AG09319 (cell line): ENCODE measurements at regions not wholly inside any gene's neighbourhood (a gene's known extent, or its start where the extent isn't known, plus 50 kb on each side); places are given as distances from the start of the nearest gene placed in this dataset.
"Not testable (repeated sequence)": the region's sequence is repeated elsewhere in the genome, so short reads cannot be mapped to it uniquely, and the experiment has no call there.

Source experiments
- DNase-seq: peaks from one replicate; pipeline ENCODE4 v3.0.0-alpha.2; 2010; ENCODE audit warnings: low read depth; ENCODE audit errors: extremely low read depth
- CTCF ChIP-seq: IDR thresholded peaks from 2 replicates; pipeline ENCODE4 v1.5.1; 2011; ENCODE audit warnings: low read depth, mild to moderate bottlenecking, inconsistent platforms, low read length, moderate library complexity

DNA sequence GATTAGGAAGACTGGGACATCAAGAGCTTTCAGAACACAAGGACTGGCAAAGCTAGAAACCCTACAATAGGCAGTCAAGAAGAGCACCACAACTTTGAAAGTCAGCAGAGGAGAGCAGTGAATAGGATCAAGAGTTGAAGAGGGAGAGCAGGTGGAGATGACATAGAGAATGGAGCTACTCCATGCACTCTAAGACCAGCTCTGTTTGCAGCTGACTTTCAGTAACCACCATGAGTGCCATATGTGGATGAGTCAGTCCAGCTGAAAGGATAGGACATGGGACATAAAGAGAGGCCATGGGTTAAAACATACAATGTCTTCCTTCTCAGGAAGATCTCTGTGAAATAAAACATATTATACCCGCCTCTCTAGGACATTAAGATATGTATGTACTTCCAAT lies 289.1 kb upstream of the KLF4 start:
- no peak for DNase-seq
- no peak for TF ChIP-seq CTCF

DNA sequence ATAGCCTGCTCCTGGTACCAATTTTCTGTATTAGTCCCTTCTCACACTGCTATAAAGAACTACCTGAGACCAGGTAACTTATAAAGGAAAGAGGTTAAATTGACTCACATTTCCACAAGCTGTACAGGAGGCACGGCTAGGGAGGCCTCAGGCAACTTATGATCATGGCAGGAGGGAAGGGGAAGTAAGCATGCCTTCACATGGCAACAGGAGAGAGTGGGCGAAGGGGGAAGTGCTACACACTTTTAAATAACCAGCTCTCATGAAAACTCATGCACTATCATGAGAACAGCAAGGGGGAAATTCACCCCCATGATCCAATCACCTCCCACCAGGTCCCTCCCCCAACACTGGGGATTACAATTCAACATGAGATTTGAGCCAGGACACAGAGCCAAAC lies 284.5 kb upstream of the KLF4 start:
- not testable (repeated sequence) for DNase-seq

DNA sequence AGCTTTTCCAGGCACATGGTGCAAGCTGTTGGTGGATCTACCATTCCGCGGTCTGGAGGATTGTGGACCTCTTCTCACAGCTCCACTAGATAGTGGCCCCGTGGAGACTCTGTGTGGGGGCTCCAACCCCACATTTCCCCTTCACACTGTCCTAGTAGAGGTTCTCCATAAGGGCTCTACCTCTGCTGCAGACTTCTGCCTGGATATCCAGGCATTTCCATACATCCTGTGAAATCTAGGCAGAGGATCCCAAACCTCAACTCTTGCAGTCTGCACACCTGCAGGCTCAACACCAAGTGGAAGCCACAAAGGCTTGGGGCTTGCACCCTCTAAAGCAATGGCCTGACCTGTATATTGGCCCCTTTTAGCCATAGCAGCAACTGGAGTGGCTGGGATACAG lies 283.4 kb upstream of the KLF4 start:
- no peak for DNase-seq
- TF ChIP-seq CTCF = no peak

- no peak for DNase-seq
- TF ChIP-seq CTCF = no peak
These were observed 281.1 kb upstream of the KLF4 start for GRCh38 chr9:107770716-107771115.

DNA sequence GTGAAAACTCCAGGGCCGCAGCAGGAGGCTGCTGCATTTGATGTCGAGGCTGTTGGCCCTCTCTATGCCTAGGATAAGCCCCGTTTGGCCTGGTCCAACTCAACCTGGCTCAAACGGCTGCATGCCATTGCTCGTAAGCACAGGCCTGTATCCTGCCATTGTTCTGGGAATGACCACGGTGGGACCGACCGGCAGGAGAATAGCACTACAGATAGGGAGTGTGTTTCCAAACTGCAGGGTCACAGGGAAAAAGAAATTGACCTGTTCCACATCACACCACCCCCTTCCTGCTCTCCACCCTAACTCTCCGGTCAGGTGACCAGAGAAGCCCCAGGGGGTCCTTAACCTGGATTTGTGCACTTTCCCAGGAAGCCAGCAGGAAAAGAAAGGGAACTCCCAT lies 278.7 kb upstream of the KLF4 start:
- no peak for TF ChIP-seq CTCF
- DNase-seq = no peak

DNA sequence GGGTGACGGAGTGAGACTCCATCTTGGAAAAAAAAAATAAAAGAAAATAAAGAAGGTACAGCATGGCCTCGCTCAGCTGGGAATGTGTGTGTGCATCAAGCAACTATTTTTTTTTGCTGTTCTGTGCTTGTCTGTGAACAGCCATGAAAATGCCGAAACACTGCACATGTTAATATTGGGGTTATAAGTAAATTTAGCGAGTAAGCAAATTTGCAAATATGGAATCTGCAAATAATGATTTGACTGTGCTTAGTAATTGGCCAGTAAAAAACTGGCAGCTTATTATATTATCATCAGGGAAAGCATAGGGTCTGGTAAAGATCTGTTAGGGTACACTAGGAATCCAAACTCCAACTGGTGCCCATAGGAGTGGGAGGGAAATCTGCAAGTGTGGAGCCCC lies 278.1 kb upstream of the KLF4 start:
- no peak for DNase-seq
- no peak for TF ChIP-seq CTCF

- not testable (repeated sequence) for DNase-seq
These were observed 273.9 kb upstream of the KLF4 start for GRCh38 chr9:107763469-107763868.

DNA sequence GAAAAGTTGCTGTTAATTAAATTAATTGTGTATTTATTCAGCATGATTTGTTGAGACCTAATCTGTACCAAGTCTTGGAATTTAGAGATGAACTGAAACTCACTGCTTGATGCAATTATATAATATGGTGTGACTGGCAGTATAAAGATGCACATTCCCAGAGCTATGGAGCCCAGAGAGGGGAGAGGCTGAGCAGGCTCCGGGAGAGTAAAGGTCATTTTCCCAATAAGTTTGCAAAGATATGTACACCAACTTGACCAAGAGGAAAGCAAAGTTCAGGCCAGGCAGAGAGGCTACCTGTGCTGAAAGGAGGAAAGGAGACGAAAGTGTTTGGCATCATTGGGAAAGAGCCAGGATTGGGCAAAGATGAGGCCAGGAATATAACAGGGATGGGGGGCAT lies 271.7 kb upstream of the KLF4 start:
- no peak for TF ChIP-seq CTCF
- no peak for DNase-seq

DNA sequence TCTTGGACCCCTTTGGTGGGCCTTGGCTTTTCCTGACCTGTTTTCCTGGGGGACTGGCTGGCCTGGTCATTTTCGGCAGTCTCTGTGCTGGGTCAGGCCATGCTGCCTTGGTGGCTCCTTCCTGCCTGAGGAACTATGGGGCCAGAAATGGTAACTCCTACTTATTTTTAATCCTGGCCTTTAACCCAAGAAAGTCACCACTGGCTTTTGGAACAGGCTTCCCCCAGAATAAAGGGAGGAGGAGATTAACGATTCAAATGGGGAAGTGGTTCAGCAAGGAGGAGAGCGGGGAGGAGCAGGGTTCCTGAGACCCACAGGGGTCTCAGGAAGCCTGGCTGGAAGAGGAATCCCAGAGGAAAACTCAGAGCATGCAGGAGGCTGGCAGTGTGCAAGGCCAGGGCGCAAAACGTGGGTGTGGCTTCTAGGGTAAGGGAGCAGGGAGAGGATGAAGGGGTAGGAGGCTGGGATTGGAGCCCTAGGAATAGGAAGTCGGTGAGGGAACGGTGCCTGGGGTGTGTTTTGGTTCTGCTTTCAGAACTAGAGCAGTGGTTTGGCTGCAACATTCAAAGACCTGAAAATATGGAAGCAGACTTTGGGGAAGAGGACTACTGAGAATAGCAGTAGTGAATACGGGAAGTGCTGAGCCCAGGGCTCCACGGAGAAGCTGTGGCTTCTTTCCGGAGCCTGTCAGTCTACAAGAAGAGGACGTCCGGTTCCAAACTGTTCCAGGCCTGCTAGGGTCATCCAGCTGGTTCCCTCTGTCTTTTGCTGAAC lies 271.1 kb upstream of the KLF4 start:
- no peak for DNase-seq

More for the DNA sequence above, 271.1 kb upstream of the KLF4 start:
- no peak for TF ChIP-seq CTCF
